CD8-positive, alpha-beta memory T cell (primary cell): ENCODE measurements at regions not wholly inside any gene's neighbourhood (a gene's known extent, or its start where the extent isn't known, plus 50 kb on each side); places are given as distances from the start of the nearest gene placed in this dataset.

Experiments
- CTCF ChIA-PET: fragments of 350-600 bp; sonication (Branson Sonifier 250); formaldehyde crosslinking; loops from one replicate; lab custom pipeline; 2021; ENCODE audit warnings: antibody characterized with exemption; lab: Charles Lee
- POLR2A ChIA-PET: fragments of 350-600 bp; sonication (Branson Sonifier 250); formaldehyde crosslinking; loops from one replicate; lab custom pipeline; 2021; ENCODE audit warnings: antibody characterized with exemption; lab: Charles Lee
- DNase-seq, 5 donors: peaks; one replicate each; pipeline versions ENCODE4 v3.0.0 to v3.0.0-alpha.2; 2020 to 2022; ENCODE audit warnings: mixed read lengths in 1 of 5
- H3K27ac ChIP-seq: one replicate; pipeline ENCODE4 v1.7.0; 2013; ENCODE audit warnings: low read depth, mild to moderate bottlenecking, low read length, moderate library complexity
- H3K27me3 ChIP-seq: 2 replicates; pipeline ENCODE4 v1.7.0; 2013; ENCODE audit warnings: low read length, mild to moderate bottlenecking; ENCODE audit not compliant: insufficient read depth, poor library complexity, severe bottlenecking
- H3K36me3 ChIP-seq: 2 replicates; pipeline ENCODE4 v1.7.0; 2013; ENCODE audit warnings: mild to moderate bottlenecking, low read length, moderate library complexity; ENCODE audit not compliant: insufficient read depth
- H3K4me1 ChIP-seq: 2 replicates; pipeline ENCODE4 v1.7.0; 2013; ENCODE audit warnings: mild to moderate bottlenecking, low read length, moderate library complexity; ENCODE audit not compliant: insufficient read depth
- H3K4me3 ChIP-seq: 2 replicates; pipeline ENCODE4 v1.7.0; 2013; ENCODE audit warnings: mild to moderate bottlenecking, low read length
- H3K9me3 ChIP-seq: 2 replicates; pipeline ENCODE4 v1.7.0; 2013; ENCODE audit warnings: mild to moderate bottlenecking, low read length
- H3K27ac Mint-ChIP-seq, 8 donors: one replicate each; pipeline ENCODE4 v1.8.0; 2020 to 2021; ENCODE audit warnings: mixed read lengths in 8 of 8, mild to moderate bottlenecking in 6 of 8, inconsistent platforms in 3 of 8, moderate library complexity in 3 of 8
- H3K27me3 Mint-ChIP-seq, 2 donors: one replicate each; pipeline ENCODE4 v1.8.0; 2020 to 2021; ENCODE audit warnings: mixed read lengths in 2 of 2, mild to moderate bottlenecking in 1 of 2, moderate library complexity in 1 of 2
- H3K36me3 Mint-ChIP-seq, 3 donors: one replicate each; pipeline ENCODE4 v1.8.0; 2020 to 2021; ENCODE audit warnings: mixed read lengths in 3 of 3, inconsistent platforms in 1 of 3, mild to moderate bottlenecking in 1 of 3
- H3K4me1 Mint-ChIP-seq, 3 donors: one replicate each; pipeline ENCODE4 v1.8.0; 2020 to 2021; ENCODE audit warnings: mixed read lengths in 3 of 3, inconsistent platforms in 1 of 3, mild to moderate bottlenecking in 1 of 3
- H3K4me3 Mint-ChIP-seq, 7 donors: one replicate each; pipeline ENCODE4 v1.8.0; 2020 to 2021; ENCODE audit warnings: mixed read lengths in 7 of 7, mild to moderate bottlenecking in 6 of 7, moderate library complexity in 4 of 7, inconsistent platforms in 2 of 7
- H3K9me3 Mint-ChIP-seq, 5 donors: one replicate each; pipeline ENCODE4 v1.8.0; 2020 to 2022; ENCODE audit warnings: mixed read lengths in 5 of 5, mild to moderate bottlenecking in 3 of 5, moderate library complexity in 2 of 5, inconsistent platforms in 1 of 5

DNA sequence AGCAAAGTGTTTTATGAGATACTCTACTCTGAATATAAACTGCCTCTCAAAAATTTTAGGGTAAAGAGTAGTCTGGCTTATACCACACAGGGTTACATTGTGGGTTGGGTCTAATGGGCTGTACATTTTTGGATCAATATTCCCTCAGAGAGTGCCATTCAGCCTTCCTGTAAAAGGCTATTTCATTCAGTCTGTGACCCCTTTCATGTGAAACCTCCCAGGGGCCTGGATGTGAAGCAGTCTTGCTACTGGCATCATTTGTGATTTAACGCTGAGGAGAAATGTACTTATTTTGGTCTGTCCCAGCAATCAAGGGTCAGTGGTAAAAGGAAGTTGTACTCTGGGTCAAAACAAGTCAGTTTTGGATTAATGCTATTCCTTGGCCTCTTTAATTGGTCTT lies 71.8 kb upstream of the PRKG1 start:
- no peaks in the 10 kb centered on the region for H3K36me3 ChIP-seq
- no peak for DNase-seq
- H3K4me3 ChIP-seq, result no peak overlapping the region
- no peaks in the 10 kb centered on the region for H3K4me1 Mint-ChIP-seq
- H3K9me3 ChIP-seq, result no peaks in the 10 kb centered on the region
- H3K27me3 ChIP-seq, result no peaks in the 10 kb centered on the region
- H3K4me3 Mint-ChIP-seq, result no peak overlapping the region
- no peaks in the 10 kb centered on the region for H3K9me3 Mint-ChIP-seq
- ChIA-PET CTCF (no interaction called here), POLR2A (no interaction called here)
- peaks cover 0 to 22% of the 10 kb centered on the region in 2 donors for H3K27me3 Mint-ChIP-seq
- no peaks in the 10 kb centered on the region for H3K36me3 Mint-ChIP-seq
- peak overlapping the region in 1 of 8 donors; percentile 19 for H3K27ac Mint-ChIP-seq
- no peak overlapping the region for H3K27ac ChIP-seq
- no peaks in the 10 kb centered on the region for H3K4me1 ChIP-seq

DNA sequence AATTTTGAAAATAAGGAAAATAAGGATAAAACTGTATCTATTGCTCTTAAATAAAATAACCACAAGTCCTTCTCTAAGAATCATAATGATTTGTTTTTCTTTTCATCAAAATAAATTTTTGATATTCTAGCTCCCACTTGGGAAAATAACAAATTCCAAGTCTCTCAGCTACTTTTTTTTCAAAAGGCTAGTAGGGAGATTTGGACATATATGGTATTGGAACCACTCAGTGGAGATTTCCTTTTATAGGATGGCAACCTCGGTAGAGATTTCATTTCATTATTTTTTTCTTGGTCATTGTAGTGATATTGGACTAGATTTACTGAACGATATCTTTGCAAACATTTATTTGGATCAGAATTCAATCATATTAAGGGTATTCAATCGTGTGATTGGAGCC lies 69.5 kb upstream of the PRKG1 start:
- no peaks in the 10 kb centered on the region for H3K36me3 Mint-ChIP-seq
- H3K27ac Mint-ChIP-seq, result no peak overlapping the region

DNA sequence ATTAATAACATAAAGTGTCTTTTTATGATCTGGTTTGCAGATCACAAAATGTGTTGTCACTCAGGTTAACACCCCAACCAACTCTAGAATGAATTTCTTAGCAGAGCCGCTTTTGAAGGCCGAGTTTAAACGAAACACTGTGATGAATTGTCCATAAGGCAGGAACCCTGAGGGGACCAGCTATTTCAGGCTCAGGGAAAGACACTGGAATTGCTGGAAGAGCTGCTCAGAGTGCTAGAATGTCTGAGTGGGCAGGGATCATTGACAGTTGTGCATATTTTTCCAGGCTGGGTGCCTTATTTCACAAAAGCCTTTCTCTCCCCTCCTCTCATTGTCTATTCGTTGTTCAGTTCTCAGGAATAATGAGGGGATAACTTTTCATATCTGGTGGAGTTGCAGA lies 68.7 kb upstream of the PRKG1 start:
- Mint-ChIP-seq H3K27ac (no peak overlapping the region), H3K4me3 (no peak overlapping the region), H3K4me1 (no peaks in the 10 kb centered on the region), H3K9me3 (no peaks in the 10 kb centered on the region), H3K27me3 (peaks cover 2 to 20% of the 10 kb centered on the region in 2 donors), H3K36me3 (no peaks in the 10 kb centered on the region)
- no peak overlapping the region for H3K4me3 ChIP-seq
- POLR2A ChIA-PET, result no interaction called here
- no peaks in the 10 kb centered on the region for H3K36me3 ChIP-seq
- no peaks in the 10 kb centered on the region for H3K9me3 ChIP-seq
- CTCF ChIA-PET, result no interaction called here
- no peak for DNase-seq
- H3K4me1 ChIP-seq, result no peaks in the 10 kb centered on the region
- no peaks in the 10 kb centered on the region for H3K27me3 ChIP-seq
- H3K27ac ChIP-seq, result no peak overlapping the region

More for the DNA sequence above, 69.5 kb upstream of the PRKG1 start:
- Histone ChIP-seq H3K36me3 (no peaks in the 10 kb centered on the region), H3K27ac (no peak overlapping the region), H3K4me3 (no peak overlapping the region), H3K9me3 (no peaks in the 10 kb centered on the region), H3K4me1 (no peaks in the 10 kb centered on the region), H3K27me3 (no peaks in the 10 kb centered on the region)
- no peaks in the 10 kb centered on the region for H3K4me1 Mint-ChIP-seq
- no peaks in the 10 kb centered on the region for H3K9me3 Mint-ChIP-seq
- H3K4me3 Mint-ChIP-seq, result no peak overlapping the region
- CTCF ChIA-PET, result no interaction called here
- peaks cover under 1 to 18% of the 10 kb centered on the region in 2 donors for H3K27me3 Mint-ChIP-seq
- DNase-seq, result no peak
- POLR2A ChIA-PET, result interaction anchor here (0.6 kb wide), 1 partner anchor 41 kb away, joined by 3 read pairs; no protein-coding TSS in a partner anchor

DNA sequence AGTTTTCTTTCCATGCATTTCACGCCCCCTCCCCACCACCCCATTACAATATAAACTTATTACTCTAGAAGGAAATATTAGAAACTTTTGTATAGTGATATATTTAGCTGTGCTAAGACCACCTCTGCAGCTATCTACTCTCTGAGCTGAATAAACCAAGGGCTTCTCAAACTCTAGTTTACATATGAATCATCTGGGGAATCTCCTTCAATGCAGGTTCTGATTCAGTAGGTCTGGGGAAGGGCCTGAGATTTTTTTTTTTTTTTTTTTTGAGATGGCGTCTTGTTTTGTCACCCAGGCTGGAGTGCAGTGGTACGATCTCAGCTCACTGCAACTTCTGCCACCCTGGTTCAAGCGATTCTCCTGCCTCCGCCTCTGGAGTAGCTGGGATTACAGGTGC lies 67.6 kb upstream of the PRKG1 start:
- no peak for DNase-seq

GRCh38 chr10:51007781-51008180 lies 66.5 kb upstream of the PRKG1 start:
- no peak overlapping the region for H3K27ac ChIP-seq
- no peaks in the 10 kb centered on the region for H3K27me3 ChIP-seq
- POLR2A ChIA-PET, result no interaction called here
- H3K4me1 ChIP-seq, result no peaks in the 10 kb centered on the region
- H3K4me3 ChIP-seq, result no peak overlapping the region
- Mint-ChIP-seq H3K36me3 (no peaks in the 10 kb centered on the region), H3K4me3 (no peak overlapping the region), H3K9me3 (no peaks in the 10 kb centered on the region), H3K4me1 (no peaks in the 10 kb centered on the region), H3K27me3 (peaks cover 2 to 19% of the 10 kb centered on the region in 2 donors), H3K27ac (no peak overlapping the region)
- H3K9me3 ChIP-seq, result no peaks in the 10 kb centered on the region
- H3K36me3 ChIP-seq, result no peaks in the 10 kb centered on the region
- CTCF ChIA-PET, result no interaction called here
- DNase-seq, result no peak

More for the DNA sequence above, 67.6 kb upstream of the PRKG1 start:
- Histone ChIP-seq H3K9me3 (no peaks in the 10 kb centered on the region), H3K4me3 (no peak overlapping the region), H3K27me3 (no peaks in the 10 kb centered on the region), H3K27ac (no peak overlapping the region), H3K36me3 (no peaks in the 10 kb centered on the region), H3K4me1 (no peaks in the 10 kb centered on the region)
- Mint-ChIP-seq H3K27me3 (peaks cover 2 to 17% of the 10 kb centered on the region in 2 donors), H3K36me3 (no peaks in the 10 kb centered on the region), H3K27ac (peak overlapping the region in 1 of 8 donors; percentile 92), H3K4me1 (no peaks in the 10 kb centered on the region), H3K9me3 (no peaks in the 10 kb centered on the region), H3K4me3 (no peak overlapping the region)
- CTCF ChIA-PET, result no interaction called here
- POLR2A ChIA-PET, result no interaction called here

GRCh38 chr10:51008346-51008745 lies 65.9 kb upstream of the PRKG1 start:
- Mint-ChIP-seq H3K4me3 (no peak overlapping the region), H3K9me3 (no peaks in the 10 kb centered on the region), H3K27me3 (peaks cover 2 to 19% of the 10 kb centered on the region in 2 donors), H3K36me3 (no peaks in the 10 kb centered on the region), H3K4me1 (no peaks in the 10 kb centered on the region), H3K27ac (no peak overlapping the region)
- POLR2A ChIA-PET, result no interaction called here
- CTCF ChIA-PET, result no interaction called here
- Histone ChIP-seq H3K4me3 (no peak overlapping the region), H3K4me1 (no peaks in the 10 kb centered on the region), H3K9me3 (no peaks in the 10 kb centered on the region), H3K36me3 (no peaks in the 10 kb centered on the region), H3K27me3 (no peaks in the 10 kb centered on the region), H3K27ac (no peak overlapping the region)
- DNase-seq, result no peak

- peaks cover 2 to 21% of the 10 kb centered on the region in 2 donors for H3K27me3 Mint-ChIP-seq
- no peaks in the 10 kb centered on the region for H3K27me3 ChIP-seq
- H3K9me3 ChIP-seq, result no peaks in the 10 kb centered on the region
- H3K27ac Mint-ChIP-seq, result no peak overlapping the region
- H3K27ac ChIP-seq, result no peak overlapping the region
- POLR2A ChIA-PET, result no interaction called here
- CTCF ChIA-PET, result no interaction called here
- no peaks in the 10 kb centered on the region for H3K9me3 Mint-ChIP-seq
- H3K4me1 Mint-ChIP-seq, result peaks cover 10 to 13% (median 10%) of the 10 kb centered on the region in 3 donors
- H3K4me3 Mint-ChIP-seq, result no peak overlapping the region
- no peak overlapping the region for H3K4me3 ChIP-seq
- no peaks in the 10 kb centered on the region for H3K4me1 ChIP-seq
- H3K36me3 Mint-ChIP-seq, result no peaks in the 10 kb centered on the region
- DNase-seq, result peak in 2 of 5 donors; percentile 5 to 9
- H3K36me3 ChIP-seq, result no peaks in the 10 kb centered on the region
Observed at GRCh38 chr10:51010977-51011376, 63.3 kb upstream of the PRKG1 start.

DNA sequence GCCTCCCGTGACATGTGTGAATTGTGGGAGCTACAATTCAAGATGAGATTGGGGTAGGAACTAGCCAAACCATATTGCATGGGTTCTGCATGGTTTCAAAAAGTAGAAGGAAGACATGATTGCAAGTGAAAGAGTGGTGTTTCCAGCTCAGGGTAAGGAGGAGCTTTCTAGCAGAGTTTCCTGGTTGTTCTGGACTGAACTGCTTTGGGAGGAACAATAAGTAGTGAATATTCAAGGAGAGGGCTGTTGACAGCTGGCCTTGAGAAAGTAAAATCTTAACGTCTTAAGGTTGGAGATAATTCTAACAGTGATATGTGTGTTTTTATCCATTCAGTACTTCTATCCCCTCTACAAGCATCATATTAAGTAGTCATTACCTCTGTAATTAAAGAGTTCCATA lies 62.2 kb upstream of the PRKG1 start:
- Histone ChIP-seq H3K36me3 (no peaks in the 10 kb centered on the region), H3K9me3 (no peaks in the 10 kb centered on the region), H3K27ac (no peak overlapping the region), H3K4me1 (no peaks in the 10 kb centered on the region), H3K27me3 (no peaks in the 10 kb centered on the region), H3K4me3 (no peak overlapping the region)
- Mint-ChIP-seq H3K36me3 (no peaks in the 10 kb centered on the region), H3K27ac (no peak overlapping the region), H3K4me1 (peaks cover 10 to 13% (median 10%) of the 10 kb centered on the region in 3 donors), H3K27me3 (peaks cover 2 to 24% of the 10 kb centered on the region in 2 donors), H3K4me3 (no peak overlapping the region), H3K9me3 (no peaks in the 10 kb centered on the region)
- DNase-seq, result no peak
- ChIA-PET POLR2A (no interaction called here), CTCF (no interaction called here)
